Suprapubic skin (tissue), 4 donors: ENCODE measurements at regions not wholly inside any gene's neighbourhood (a gene's known extent, or its start where the extent isn't known, plus 50 kb on each side); places are given as distances from the start of the nearest gene placed in this dataset.

Source experiments
- CTCF ChIP-seq, 2 donors: fragments of 200-600 bp in 1 of 2; fragments of 450-650 bp in 1 of 2; sonication (generic) in 1 of 2; IDR thresholded peaks; one replicate each; pipeline ENCODE4 v1.5.1; 2016 to 2019; ENCODE audit warnings: antibody characterized with exemption in 2 of 2, mild to moderate bottlenecking in 1 of 2, moderate library complexity in 1 of 2
- EP300 ChIP-seq: sonication (generic); formaldehyde crosslinking; IDR thresholded peaks from one replicate; pipeline ENCODE4 v1.6.1; 2017; ENCODE audit warnings: antibody characterized with exemption
- POLR2A ChIP-seq, 2 donors: fragments of 450-650 bp; IDR thresholded peaks; one replicate each; pipeline ENCODE4 v1.6.1; 2017; ENCODE audit warnings: antibody characterized with exemption in 2 of 2, mild to moderate bottlenecking in 2 of 2, moderate library complexity in 2 of 2
- POLR2AphosphoS5 ChIP-seq, 3 donors: sonication (generic); formaldehyde crosslinking; IDR thresholded peaks; one replicate each; pipeline ENCODE4 v1.6.1; 2017; ENCODE audit warnings: antibody characterized with exemption in 3 of 3

- TF ChIP-seq CTCF (IDR thresholded peaks at IDR 0.05) (no peak), POLR2A (IDR thresholded peaks at IDR 0.05) (no peak), EP300 (no peak), POLR2AphosphoS5 (IDR thresholded peaks at IDR 0.05) (no peak)
These were observed 308.7 kb upstream of the IL12A start for GRCh38 chr3:159679900-159680299.
